ENCODE measurements at regions not wholly inside any gene's neighbourhood (a gene's known extent, or its start where the extent isn't known, plus 50 kb on each side); places are given as distances from the start of the nearest gene placed in this dataset.

GRCh38 chr6:160859822-160860221 is 131.7 kb upstream of the MAP3K4 start:
- Histone ChIP-seq H4K5ac (ENCODE audit: low read length) (no peak overlapping the region), H4K8ac (ENCODE audit: low read depth, low read length) (no peak overlapping the region), H3K56ac (ENCODE audit: low read length) (no peak overlapping the region), H3K9ac (ENCODE audit: low read length) (no peak overlapping the region), H2BK15ac (replicated peaks; ENCODE audit: low read depth) (no peak overlapping the region), H2AK5ac (ENCODE audit: low read length) (no peak overlapping the region), H3K4me2 (ENCODE audit: low read length) (no peak overlapping the region), H3K23ac (ENCODE audit: low read length) (no peak overlapping the region), H3K27me3 (ENCODE audit: insufficient read depth, low read length, poor library complexity) (no peaks in the 10 kb centered on the region), H2BK120ac (ENCODE audit: low read depth, low read length) (no peak overlapping the region), H3K4me3 (ENCODE audit: low read length) (no peak overlapping the region), H3K27ac (ENCODE audit: low read depth, low read length) (no peak overlapping the region), H3K4me1 (ENCODE audit: control insufficient read depth, low read depth, low read length) (no peaks in the 10 kb centered on the region), H3K79me2 (ENCODE audit: control insufficient read depth, insufficient read depth, low read length) (no peaks in the 10 kb centered on the region), H3K79me1 (ENCODE audit: low read length) (no peaks in the 10 kb centered on the region), H3K18ac (ENCODE audit: low read length) (no peak overlapping the region), H2BK5ac (ENCODE audit: low read length) (no peak overlapping the region), H3K36me3 (ENCODE audit: control insufficient read depth, insufficient read depth, low read length) (no peaks in the 10 kb centered on the region), H3K4ac (ENCODE audit: low read depth, low read length) (no peak overlapping the region)
- WGBS (ENCODE audit: extremely low coverage, insufficient coverage, low lambda C conversion rate) = no CpG with 5 or more reads among the region's 9 CpGs
- no peak for DNase-seq

- Histone ChIP-seq H3K79me2 (ENCODE audit: control insufficient read depth, insufficient read depth, low read length) (no peaks in the 10 kb centered on the region), H3K79me1 (ENCODE audit: low read length) (no peaks in the 10 kb centered on the region), H3K4me1 (ENCODE audit: control insufficient read depth, low read depth, low read length) (no peaks in the 10 kb centered on the region), H3K27me3 (ENCODE audit: insufficient read depth, low read length, poor library complexity) (no peaks in the 10 kb centered on the region), H3K23ac (ENCODE audit: low read length) (no peak overlapping the region), H3K4me3 (ENCODE audit: low read length) (no peak overlapping the region), H3K36me3 (ENCODE audit: control insufficient read depth, insufficient read depth, low read length) (no peaks in the 10 kb centered on the region), H2BK15ac (replicated peaks; ENCODE audit: low read depth) (no peak overlapping the region), H4K5ac (ENCODE audit: low read length) (no peak overlapping the region), H2BK5ac (ENCODE audit: low read length) (no peak overlapping the region), H3K4ac (ENCODE audit: low read depth, low read length) (no peak overlapping the region), H3K56ac (ENCODE audit: low read length) (no peak overlapping the region), H4K8ac (ENCODE audit: low read depth, low read length) (no peak overlapping the region), H3K9ac (ENCODE audit: low read length) (no peak overlapping the region), H2BK120ac (ENCODE audit: low read depth, low read length) (no peak overlapping the region), H3K18ac (ENCODE audit: low read length) (no peak overlapping the region), H3K27ac (ENCODE audit: low read depth, low read length) (no peak overlapping the region), H3K4me2 (ENCODE audit: low read length) (no peak overlapping the region), H2AK5ac (ENCODE audit: low read length) (no peak overlapping the region)
- no CpG with 5 or more reads among the region's 4 CpGs for WGBS (ENCODE audit: extremely low coverage, insufficient coverage, low lambda C conversion rate)
- DNase-seq = no peak
Observed at GRCh38 chr6:160861824-160862223, 129.7 kb upstream of the MAP3K4 start.

DNA sequence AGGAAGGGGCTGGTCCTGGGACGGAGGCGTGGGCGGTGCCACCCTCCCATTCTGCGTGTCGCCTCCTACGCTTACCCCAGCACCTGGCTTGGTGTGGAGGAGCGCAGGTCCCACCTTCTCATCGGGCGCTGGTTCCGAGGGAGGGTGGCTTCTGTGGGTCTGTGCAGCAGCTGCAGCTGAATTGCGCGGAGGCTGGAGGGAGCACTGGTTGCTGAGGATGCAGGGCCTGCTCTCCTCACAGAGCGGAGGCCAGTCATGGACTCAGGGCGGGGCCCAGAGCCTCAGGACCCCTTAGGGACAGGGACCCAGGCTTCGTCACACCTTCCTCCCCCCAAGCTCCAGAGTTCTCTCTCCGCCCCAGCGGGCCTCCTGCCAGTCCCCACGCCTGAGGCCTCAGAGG is 127.8 kb upstream of the MAP3K4 start:
- Histone ChIP-seq H3K23ac (ENCODE audit: low read length) (no peak overlapping the region), H2AK5ac (ENCODE audit: low read length) (no peak overlapping the region), H3K4me1 (ENCODE audit: control insufficient read depth, low read depth, low read length) (no peaks in the 10 kb centered on the region), H3K56ac (ENCODE audit: low read length) (peak overlapping the region; percentile 15), H2BK5ac (ENCODE audit: low read length) (no peak overlapping the region), H2BK15ac (replicated peaks; ENCODE audit: low read depth) (no peak overlapping the region), H3K18ac (ENCODE audit: low read length) (no peak overlapping the region), H3K4ac (ENCODE audit: low read depth, low read length) (no peak overlapping the region), H4K5ac (ENCODE audit: low read length) (no peak overlapping the region), H3K9ac (ENCODE audit: low read length) (no peak overlapping the region), H3K4me3 (ENCODE audit: low read length) (no peak overlapping the region), H4K8ac (ENCODE audit: low read depth, low read length) (no peak overlapping the region), H3K27me3 (ENCODE audit: insufficient read depth, low read length, poor library complexity) (no peaks in the 10 kb centered on the region), H2BK120ac (ENCODE audit: low read depth, low read length) (no peak overlapping the region), H3K79me1 (ENCODE audit: low read length) (no peaks in the 10 kb centered on the region), H3K27ac (ENCODE audit: low read depth, low read length) (no peak overlapping the region), H3K4me2 (ENCODE audit: low read length) (no peak overlapping the region), H3K36me3 (ENCODE audit: control insufficient read depth, insufficient read depth, low read length) (no peaks in the 10 kb centered on the region), H3K79me2 (ENCODE audit: control insufficient read depth, insufficient read depth, low read length) (no peaks in the 10 kb centered on the region)
- DNase-seq = no peak
- no CpG with 5 or more reads among the region's 18 CpGs for WGBS (ENCODE audit: extremely low coverage, insufficient coverage, low lambda C conversion rate)

- H2BK5ac ChIP-seq (ENCODE audit: low read length) = no peak overlapping the region
- no peak overlapping the region for H3K23ac ChIP-seq (ENCODE audit: low read length)
- no peak overlapping the region for H3K9ac ChIP-seq (ENCODE audit: low read length)
- no peak overlapping the region for H4K8ac ChIP-seq (ENCODE audit: low read depth, low read length)
- no peak overlapping the region for H3K4me2 ChIP-seq (ENCODE audit: low read length)
- H3K18ac ChIP-seq (ENCODE audit: low read length) = no peak overlapping the region
- no peak overlapping the region for H3K4ac ChIP-seq (ENCODE audit: low read depth, low read length)
- no peak overlapping the region for H2BK15ac ChIP-seq (replicated peaks; ENCODE audit: low read depth)
- no peak overlapping the region for H4K5ac ChIP-seq (ENCODE audit: low read length)
- WGBS (ENCODE audit: extremely low coverage, insufficient coverage, low lambda C conversion rate) = no CpG with 5 or more reads among the region's 1 CpG
- H3K36me3 ChIP-seq (ENCODE audit: control insufficient read depth, insufficient read depth, low read length) = no peaks in the 10 kb centered on the region
- H3K4me3 ChIP-seq (ENCODE audit: low read length) = no peak overlapping the region
- no peak overlapping the region for H2AK5ac ChIP-seq (ENCODE audit: low read length)
- no peak for DNase-seq
- H3K27me3 ChIP-seq (ENCODE audit: insufficient read depth, low read length, poor library complexity) = no peaks in the 10 kb centered on the region
- no peak overlapping the region for H3K56ac ChIP-seq (ENCODE audit: low read length)
- no peaks in the 10 kb centered on the region for H3K79me1 ChIP-seq (ENCODE audit: low read length)
- H3K79me2 ChIP-seq (ENCODE audit: control insufficient read depth, insufficient read depth, low read length) = no peaks in the 10 kb centered on the region
- no peak overlapping the region for H2BK120ac ChIP-seq (ENCODE audit: low read depth, low read length)
- no peaks in the 10 kb centered on the region for H3K4me1 ChIP-seq (ENCODE audit: control insufficient read depth, low read depth, low read length)
- H3K27ac ChIP-seq (ENCODE audit: low read depth, low read length) = no peak overlapping the region
Observed at GRCh38 chr6:160871320-160871719, 120.2 kb upstream of the MAP3K4 start.

- no peak overlapping the region for H4K5ac ChIP-seq (ENCODE audit: low read length)
- H3K79me2 ChIP-seq (ENCODE audit: control insufficient read depth, insufficient read depth, low read length) = peaks cover 17% of the 10 kb centered on the region
- no peaks in the 10 kb centered on the region for H3K27me3 ChIP-seq (ENCODE audit: insufficient read depth, low read length, poor library complexity)
- no peak overlapping the region for H3K23ac ChIP-seq (ENCODE audit: low read length)
- no peak overlapping the region for H2BK5ac ChIP-seq (ENCODE audit: low read length)
- no peak overlapping the region for H3K56ac ChIP-seq (ENCODE audit: low read length)
- no peak overlapping the region for H3K4ac ChIP-seq (ENCODE audit: low read depth, low read length)
- H3K36me3 ChIP-seq (ENCODE audit: control insufficient read depth, insufficient read depth, low read length) = no peaks in the 10 kb centered on the region
- H3K4me1 ChIP-seq (ENCODE audit: control insufficient read depth, low read depth, low read length) = peaks cover 5% of the 10 kb centered on the region
- H3K18ac ChIP-seq (ENCODE audit: low read length) = no peak overlapping the region
- no peak overlapping the region for H3K9ac ChIP-seq (ENCODE audit: low read length)
- H3K27ac ChIP-seq (ENCODE audit: low read depth, low read length) = no peak overlapping the region
- H2BK120ac ChIP-seq (ENCODE audit: low read depth, low read length) = no peak overlapping the region
- no CpG with 5 or more reads among the region's 2 CpGs for WGBS (ENCODE audit: extremely low coverage, insufficient coverage, low lambda C conversion rate)
- no peak overlapping the region for H4K8ac ChIP-seq (ENCODE audit: low read depth, low read length)
- no peak overlapping the region for H2AK5ac ChIP-seq (ENCODE audit: low read length)
- H2BK15ac ChIP-seq (replicated peaks; ENCODE audit: low read depth) = no peak overlapping the region
- no peaks in the 10 kb centered on the region for H3K79me1 ChIP-seq (ENCODE audit: low read length)
- no peak overlapping the region for H3K4me3 ChIP-seq (ENCODE audit: low read length)
- H3K4me2 ChIP-seq (ENCODE audit: low read length) = no peak overlapping the region
- peak; percentile 25 for DNase-seq
Observed at GRCh38 chr6:160881148-160881808, 110.3 kb upstream of the MAP3K4 start.

DNA sequence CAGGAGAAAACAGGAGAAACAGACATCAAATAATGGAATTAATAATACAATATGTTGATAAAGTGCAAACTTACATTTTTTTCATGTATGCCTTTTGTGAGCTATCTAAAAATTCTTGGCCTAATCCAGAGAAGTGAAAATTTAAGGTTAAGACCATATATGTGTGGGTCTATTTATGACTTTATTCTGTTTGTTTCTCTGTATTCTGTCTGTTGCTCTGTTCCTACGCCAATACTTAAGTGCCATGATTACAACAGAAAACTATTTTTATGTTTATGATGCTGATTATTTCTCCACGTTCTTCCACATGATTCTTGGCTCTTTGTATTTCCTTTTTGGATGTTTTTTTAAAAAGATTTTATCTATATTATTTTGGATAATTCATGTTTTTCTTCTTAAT is 109.6 kb upstream of the MAP3K4 start:
- no peak overlapping the region for H2BK5ac ChIP-seq (ENCODE audit: low read length)
- H3K4me1 ChIP-seq (ENCODE audit: control insufficient read depth, low read depth, low read length) = peaks cover 5% of the 10 kb centered on the region
- peaks cover 20% of the 10 kb centered on the region for H3K79me2 ChIP-seq (ENCODE audit: control insufficient read depth, insufficient read depth, low read length)
- no peak overlapping the region for H4K8ac ChIP-seq (ENCODE audit: low read depth, low read length)
- H3K23ac ChIP-seq (ENCODE audit: low read length) = no peak overlapping the region
- H3K36me3 ChIP-seq (ENCODE audit: control insufficient read depth, insufficient read depth, low read length) = no peaks in the 10 kb centered on the region
- no peak overlapping the region for H3K4ac ChIP-seq (ENCODE audit: low read depth, low read length)
- H2AK5ac ChIP-seq (ENCODE audit: low read length) = no peak overlapping the region
- no peak for DNase-seq
- H3K56ac ChIP-seq (ENCODE audit: low read length) = no peak overlapping the region
- no peaks in the 10 kb centered on the region for H3K27me3 ChIP-seq (ENCODE audit: insufficient read depth, low read length, poor library complexity)
- no peak overlapping the region for H3K27ac ChIP-seq (ENCODE audit: low read depth, low read length)
- H3K18ac ChIP-seq (ENCODE audit: low read length) = no peak overlapping the region
- no peak overlapping the region for H2BK120ac ChIP-seq (ENCODE audit: low read depth, low read length)
- H3K9ac ChIP-seq (ENCODE audit: low read length) = no peak overlapping the region
- no peak overlapping the region for H4K5ac ChIP-seq (ENCODE audit: low read length)
- no CpG with 5 or more reads among the region's 2 CpGs for WGBS (ENCODE audit: extremely low coverage, insufficient coverage, low lambda C conversion rate)
- H3K4me2 ChIP-seq (ENCODE audit: low read length) = no peak overlapping the region
- no peak overlapping the region for H3K4me3 ChIP-seq (ENCODE audit: low read length)
- H2BK15ac ChIP-seq (replicated peaks; ENCODE audit: low read depth) = no peak overlapping the region
- H3K79me1 ChIP-seq (ENCODE audit: low read length) = no peaks in the 10 kb centered on the region

Data from mesendoderm (in vitro differentiated cells).